ENCODE measurements at regions not wholly inside any gene's neighbourhood (a gene's known extent, or its start where the extent isn't known, plus 50 kb on each side); places are given as distances from the start of the nearest gene placed in this dataset.

DNA sequence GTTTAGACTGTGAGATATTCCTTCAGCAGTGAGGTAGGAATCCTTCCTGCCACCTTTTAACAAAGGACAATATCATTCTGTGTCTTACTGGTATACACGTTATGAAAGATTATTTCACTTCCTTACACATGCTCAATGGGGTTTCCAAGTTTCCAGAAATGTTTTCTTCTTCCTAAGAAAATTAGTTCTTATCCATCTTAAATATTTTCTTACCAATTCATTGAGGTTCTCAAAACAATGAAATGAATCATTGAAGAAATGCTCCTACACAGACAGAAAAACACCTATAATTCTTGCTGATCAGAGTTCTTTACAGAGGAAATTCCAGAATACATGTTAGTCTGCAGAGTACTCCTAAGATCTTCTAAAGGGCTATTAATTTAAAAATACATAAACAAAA lies 51.4 kb upstream of the SEC61G start:
- Mint-ChIP-seq H3K27me3 (peaks cover 9% of the 10 kb centered on the region), H3K27ac (no peak overlapping the region), H3K4me3 (no peak overlapping the region), H3K4me1 (peaks cover 3% of the 10 kb centered on the region), H3K36me3 (ENCODE audit: low read depth) (no peaks in the 10 kb centered on the region), H3K9me3 (ENCODE audit: low read depth) (peaks cover 2% of the 10 kb centered on the region)
- no peak for ATAC-seq
- intact Hi-C loops (cut with DNase I, micrococcal nuclease), result no loop called here
- no peak for DNase-seq
- CTCF ChIA-PET, result no interaction called here
- POLR2A ChIA-PET, result no interaction called here

DNA sequence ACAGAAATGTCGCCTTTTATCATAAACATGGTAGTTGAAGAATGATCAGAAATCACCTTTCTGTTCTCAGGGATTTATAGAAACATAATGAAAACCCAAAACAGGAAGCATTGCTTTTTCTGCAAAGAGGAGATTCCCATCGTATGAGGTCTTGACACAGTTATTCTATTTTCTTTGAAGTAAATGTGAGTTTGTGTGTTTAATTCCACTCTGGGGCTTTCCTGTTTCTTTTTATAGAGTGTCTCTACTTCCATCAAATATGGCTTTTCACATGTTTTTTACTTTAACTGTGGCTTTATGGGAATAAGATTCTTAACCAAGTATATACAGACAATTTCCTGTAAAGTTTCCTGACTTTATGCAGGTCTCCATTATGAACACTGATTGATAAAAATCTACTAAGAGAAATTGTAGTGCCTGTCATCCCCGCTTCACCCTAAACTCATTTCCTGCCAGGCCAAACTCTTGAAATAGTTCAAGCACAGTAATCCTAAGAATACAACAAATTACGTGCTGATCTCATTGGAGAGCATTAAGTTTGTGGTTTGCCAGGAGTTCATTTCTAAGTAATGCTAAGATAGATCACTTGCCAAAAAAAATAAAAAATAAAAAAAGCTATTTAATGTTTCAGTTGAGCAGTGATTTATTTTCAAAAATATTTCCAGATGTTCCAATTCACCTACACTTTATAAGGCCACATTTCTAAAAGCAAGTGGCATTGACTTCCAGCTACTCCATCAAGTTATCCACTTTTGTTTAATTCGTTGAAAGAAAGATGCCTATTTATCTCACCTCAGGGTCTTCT lies 52.2 kb upstream of the SEC61G start:
- DNase-seq, result no peak
- Mint-ChIP-seq H3K4me1 (peaks cover 3% of the 10 kb centered on the region), H3K36me3 (ENCODE audit: low read depth) (no peaks in the 10 kb centered on the region), H3K27me3 (peaks cover 7% of the 10 kb centered on the region), H3K4me3 (no peak overlapping the region), H3K27ac (no peak overlapping the region), H3K9me3 (ENCODE audit: low read depth) (peaks cover 2% of the 10 kb centered on the region)
- intact Hi-C loops (cut with DNase I, micrococcal nuclease), result no loop called here
- ChIA-PET POLR2A (no interaction called here), CTCF (no interaction called here)
- no peak for ATAC-seq

GRCh38 chr7:54811846-54812254 lies 52.8 kb upstream of the SEC61G start:
- intact Hi-C loops (cut with DNase I, micrococcal nuclease), result no loop called here
- H3K4me1 Mint-ChIP-seq, result peaks cover 3% of the 10 kb centered on the region
- DNase-seq (no peak), ATAC-seq (no peak)
- no peaks in the 10 kb centered on the region for H3K36me3 Mint-ChIP-seq (ENCODE audit: low read depth)
- CTCF ChIA-PET, result no interaction called here
- peaks cover 2% of the 10 kb centered on the region for H3K9me3 Mint-ChIP-seq (ENCODE audit: low read depth)
- no peak overlapping the region for H3K4me3 Mint-ChIP-seq
- H3K27me3 Mint-ChIP-seq, result peaks cover 4% of the 10 kb centered on the region
- POLR2A ChIA-PET, result no interaction called here
- H3K27ac Mint-ChIP-seq, result no peak overlapping the region

DNA sequence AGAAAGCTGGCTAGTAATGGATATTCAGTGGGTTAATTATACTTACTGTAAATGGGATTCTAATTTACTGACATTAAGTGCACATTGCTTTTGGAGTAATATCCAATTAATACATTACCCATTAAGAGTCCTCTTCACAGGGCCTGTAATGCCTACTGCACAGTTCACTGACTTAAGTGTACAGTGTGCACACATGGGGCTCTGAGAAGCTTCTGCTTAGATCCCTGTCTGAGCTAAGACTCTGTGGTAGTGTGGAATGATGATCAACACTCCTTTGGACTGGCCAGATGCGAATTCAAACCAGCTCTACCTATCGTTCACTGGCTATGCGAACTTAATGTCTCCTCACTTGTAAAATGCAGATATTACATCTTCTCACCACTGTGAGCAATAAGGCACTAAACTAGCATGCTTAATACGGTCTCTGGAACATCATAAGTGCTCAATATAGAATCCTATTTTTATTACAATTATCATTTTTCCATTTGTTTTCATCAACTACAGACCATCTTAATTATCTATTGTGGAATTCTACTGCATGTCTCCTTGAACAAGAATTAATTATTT lies 53.8 kb upstream of the SEC61G start:
- Mint-ChIP-seq H3K27ac (no peak overlapping the region), H3K36me3 (ENCODE audit: low read depth) (no peaks in the 10 kb centered on the region), H3K27me3 (peaks cover 7% of the 10 kb centered on the region), H3K4me3 (no peak overlapping the region), H3K4me1 (peaks cover 3% of the 10 kb centered on the region), H3K9me3 (ENCODE audit: low read depth) (peaks cover 2% of the 10 kb centered on the region)
- intact Hi-C loops (cut with DNase I, micrococcal nuclease), result no loop called here
- ChIA-PET POLR2A (no interaction called here), CTCF (no interaction called here)
- DNase-seq, result no peak
- no peak for ATAC-seq

DNA sequence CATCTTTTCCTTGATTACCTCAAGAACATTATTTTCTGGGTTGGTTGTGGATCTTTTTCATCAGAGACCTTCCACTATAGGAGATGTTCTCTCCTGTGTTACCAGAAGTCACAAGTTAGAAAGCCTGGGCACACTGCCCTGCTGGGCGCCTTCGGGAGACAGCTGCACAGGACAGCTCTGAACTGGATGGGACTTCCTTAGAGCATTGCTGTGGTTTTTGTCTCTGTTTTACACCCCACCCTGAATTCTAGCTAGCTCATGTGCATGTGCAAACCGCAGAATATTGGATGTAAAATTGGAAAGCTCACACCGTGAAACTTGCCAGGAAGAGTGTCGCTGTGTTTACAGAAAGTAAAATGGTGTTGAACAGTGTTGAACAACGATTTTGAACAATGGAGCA lies 54.4 kb upstream of the SEC61G start:
- Mint-ChIP-seq H3K4me1 (peaks cover 3% of the 10 kb centered on the region), H3K9me3 (ENCODE audit: low read depth) (peaks cover 2% of the 10 kb centered on the region), H3K4me3 (no peak overlapping the region), H3K36me3 (ENCODE audit: low read depth) (no peaks in the 10 kb centered on the region), H3K27ac (no peak overlapping the region), H3K27me3 (peaks cover 10% of the 10 kb centered on the region)
- ATAC-seq (no peak), DNase-seq (no peak)
- POLR2A ChIA-PET, result no interaction called here
- CTCF ChIA-PET, result interaction anchor here (0.6 to 1.0 kb wide), 2 partner anchors 40 to 967 kb away, joined by 3 read pairs; no protein-coding TSS in a partner anchor
- intact Hi-C loops (cut with DNase I, micrococcal nuclease), result no loop called here

DNA sequence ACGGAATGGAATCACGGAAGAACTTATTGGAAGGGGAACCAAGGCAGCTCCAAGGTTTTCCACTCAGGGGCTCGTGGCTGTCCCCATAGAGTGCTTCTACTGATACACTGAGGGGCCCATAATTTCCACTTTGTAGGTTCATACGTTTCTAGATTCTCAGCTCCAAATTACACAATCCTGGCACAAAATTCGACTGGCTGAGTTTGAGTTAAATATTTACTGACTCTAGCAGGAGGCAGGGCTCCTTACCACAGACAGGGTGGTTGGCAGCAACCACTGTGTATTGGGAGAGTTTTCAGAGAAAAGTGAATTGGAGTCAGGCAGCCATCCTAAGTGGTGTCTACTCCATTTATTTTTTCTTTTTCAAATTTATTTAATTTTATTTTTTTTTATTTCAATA lies 55.4 kb upstream of the SEC61G start:
- H3K27me3 Mint-ChIP-seq, result peaks cover 8% of the 10 kb centered on the region
- no peak for DNase-seq
- peaks cover 3% of the 10 kb centered on the region for H3K4me1 Mint-ChIP-seq
- no peak overlapping the region for H3K27ac Mint-ChIP-seq
- POLR2A ChIA-PET, result no interaction called here
- no peaks in the 10 kb centered on the region for H3K36me3 Mint-ChIP-seq (ENCODE audit: low read depth)
- CTCF ChIA-PET, result interaction anchor here (1.0 kb wide), 1 partner anchor 41 kb away, joined by 3 read pairs; no protein-coding TSS in a partner anchor
- H3K9me3 Mint-ChIP-seq (ENCODE audit: low read depth), result no peaks in the 10 kb centered on the region
- intact Hi-C loops (cut with DNase I, micrococcal nuclease), result no loop called here
- no peak overlapping the region for H3K4me3 Mint-ChIP-seq
- no peak for ATAC-seq

- H3K27me3 Mint-ChIP-seq, result peaks cover 8% of the 10 kb centered on the region
- no peak overlapping the region for H3K27ac Mint-ChIP-seq
- ChIA-PET CTCF (no interaction called here), POLR2A (no interaction called here)
- intact Hi-C loops (cut with DNase I, micrococcal nuclease), result no loop called here
- no peak for DNase-seq
- no peak for ATAC-seq
- peaks cover 3% of the 10 kb centered on the region for H3K4me1 Mint-ChIP-seq
- H3K9me3 Mint-ChIP-seq (ENCODE audit: low read depth), result no peaks in the 10 kb centered on the region
- H3K36me3 Mint-ChIP-seq (ENCODE audit: low read depth), result no peaks in the 10 kb centered on the region
- H3K4me3 Mint-ChIP-seq, result no peak overlapping the region
Observed at GRCh38 chr7:54817152-54817551, 58.1 kb upstream of the SEC61G start.

DNA sequence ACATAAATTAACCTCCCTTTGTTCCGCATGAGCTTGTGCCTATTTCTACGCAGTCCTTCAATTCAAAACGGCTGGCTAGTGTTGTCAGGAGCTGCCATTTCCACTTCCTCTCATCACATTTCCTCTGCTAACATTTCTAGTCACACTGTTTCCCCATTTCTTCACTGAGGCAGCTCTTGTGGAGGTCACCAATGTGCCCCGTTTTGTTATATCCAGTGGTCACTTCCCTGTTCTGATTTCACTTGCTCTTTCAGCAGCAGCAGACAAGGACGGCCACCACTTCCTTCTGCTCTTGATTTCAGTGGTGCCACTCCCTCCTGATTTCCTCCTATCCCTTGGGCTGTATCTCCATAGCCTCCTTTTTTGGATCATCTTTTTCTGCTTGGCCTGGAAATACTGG lies 64.8 kb upstream of the SEC61G start:
- peaks cover 15% of the 10 kb centered on the region for H3K27me3 Mint-ChIP-seq
- H3K36me3 Mint-ChIP-seq (ENCODE audit: low read depth), result no peaks in the 10 kb centered on the region
- H3K4me1 Mint-ChIP-seq, result no peaks in the 10 kb centered on the region
- intact Hi-C loops (cut with DNase I, micrococcal nuclease), result no loop called here
- CTCF ChIA-PET, result no interaction called here
- DNase-seq (no peak), ATAC-seq (no peak)
- H3K4me3 Mint-ChIP-seq, result no peak overlapping the region
- H3K27ac Mint-ChIP-seq, result no peak overlapping the region
- POLR2A ChIA-PET, result no interaction called here
- H3K9me3 Mint-ChIP-seq (ENCODE audit: low read depth), result no peaks in the 10 kb centered on the region

DNA sequence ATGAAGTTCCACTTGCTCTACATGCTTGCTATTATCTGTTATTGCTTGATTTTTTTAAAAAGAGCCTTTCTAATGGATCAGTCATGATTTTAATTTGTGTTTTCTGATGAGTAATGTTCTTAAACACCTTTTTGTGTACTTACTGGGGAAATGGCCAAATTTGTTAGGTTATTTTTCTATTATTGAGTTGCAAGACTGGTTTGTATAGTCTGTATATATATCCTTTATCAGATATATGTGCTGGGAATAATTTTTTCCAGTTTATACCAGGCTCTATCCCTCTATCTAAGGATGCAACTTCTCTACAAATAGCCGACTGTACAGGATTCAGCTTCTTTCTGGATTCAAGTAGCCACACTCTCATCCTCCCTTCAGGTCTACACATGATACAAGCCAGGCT lies 65.6 kb upstream of the SEC61G start:
- Mint-ChIP-seq H3K27ac (no peak overlapping the region), H3K4me3 (no peak overlapping the region), H3K9me3 (ENCODE audit: low read depth) (peaks cover 2% of the 10 kb centered on the region), H3K4me1 (no peaks in the 10 kb centered on the region), H3K27me3 (peaks cover 15% of the 10 kb centered on the region), H3K36me3 (ENCODE audit: low read depth) (no peaks in the 10 kb centered on the region)
- intact Hi-C loops (cut with DNase I, micrococcal nuclease), result no loop called here
- ATAC-seq (no peak), DNase-seq (no peak)
- ChIA-PET CTCF (no interaction called here), POLR2A (no interaction called here)

DNA sequence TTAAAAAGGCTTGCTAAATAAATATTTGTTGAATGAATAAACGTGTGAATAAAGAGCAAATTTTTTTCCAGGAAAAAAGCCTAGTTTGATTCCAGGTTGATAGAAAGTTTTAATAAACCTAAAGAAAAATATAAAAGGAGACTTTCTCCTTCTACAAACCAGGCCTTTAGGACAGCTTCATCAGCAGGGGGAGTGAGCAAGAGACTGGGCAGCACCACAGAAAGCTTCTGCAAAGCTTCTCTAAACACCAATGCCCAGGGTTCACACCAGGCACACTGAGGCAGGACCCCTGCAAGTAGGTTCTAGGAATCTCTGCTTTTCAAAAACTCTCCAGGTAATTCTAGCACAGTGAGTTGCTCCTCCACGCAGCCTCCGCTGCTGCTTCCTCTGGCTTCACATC lies 66.4 kb upstream of the SEC61G start:
- Mint-ChIP-seq H3K4me1 (no peaks in the 10 kb centered on the region), H3K9me3 (ENCODE audit: low read depth) (peaks cover 5% of the 10 kb centered on the region), H3K36me3 (ENCODE audit: low read depth) (no peaks in the 10 kb centered on the region), H3K4me3 (no peak overlapping the region), H3K27me3 (peaks cover 15% of the 10 kb centered on the region), H3K27ac (no peak overlapping the region)
- ATAC-seq (no peak), DNase-seq (no peak)
- intact Hi-C loops (cut with DNase I, micrococcal nuclease), result no loop called here
- ChIA-PET CTCF (no interaction called here), POLR2A (no interaction called here)

DNA sequence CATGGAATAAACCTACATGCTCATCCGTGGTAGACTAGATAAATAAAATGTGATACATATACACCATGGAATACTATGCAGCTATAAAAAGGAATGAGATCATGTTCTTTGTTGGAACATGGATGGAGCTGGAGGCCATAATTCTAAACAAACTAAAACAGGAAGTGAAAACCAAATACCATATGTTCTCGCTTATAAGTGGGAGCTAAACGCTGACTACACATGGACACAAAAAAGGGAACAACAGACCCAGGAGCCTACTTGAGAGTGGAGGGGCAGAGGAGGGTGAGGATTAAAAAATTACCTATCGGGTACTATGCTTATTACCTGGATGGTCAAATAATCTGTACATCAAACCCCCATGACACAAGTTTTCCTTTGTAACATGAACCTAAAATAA lies 68.7 kb upstream of the SEC61G start:
- Mint-ChIP-seq H3K27ac (no peak overlapping the region), H3K27me3 (peaks cover 21% of the 10 kb centered on the region), H3K4me3 (no peak overlapping the region), H3K4me1 (no peaks in the 10 kb centered on the region), H3K36me3 (ENCODE audit: low read depth) (no peaks in the 10 kb centered on the region), H3K9me3 (ENCODE audit: low read depth) (peaks cover 5% of the 10 kb centered on the region)
- ChIA-PET POLR2A (no interaction called here), CTCF (interaction anchor here (1.4 kb wide), 1 partner anchor 11 kb away, joined by 3 read pairs; no protein-coding TSS in a partner anchor)
- intact Hi-C loops (cut with DNase I, micrococcal nuclease), result no loop called here
- ATAC-seq (no peak), DNase-seq (no peak)

- CTCF ChIA-PET, result interaction anchor here (0.7 kb wide), 1 partner anchor 397 kb away, joined by 3 read pairs; no protein-coding TSS in a partner anchor
- intact Hi-C loops (cut with DNase I, micrococcal nuclease), result no loop called here
- Mint-ChIP-seq H3K9me3 (ENCODE audit: low read depth) (peaks cover 5% of the 10 kb centered on the region), H3K4me3 (no peak overlapping the region), H3K36me3 (ENCODE audit: low read depth) (no peaks in the 10 kb centered on the region), H3K27me3 (peaks cover 8% of the 10 kb centered on the region), H3K4me1 (no peaks in the 10 kb centered on the region), H3K27ac (no peak overlapping the region)
- ATAC-seq, result no peak
- no peak for DNase-seq
- POLR2A ChIA-PET, result no interaction called here
Observed at GRCh38 chr7:54831046-54831643, 72.1 kb upstream of the SEC61G start.
